Left lung (tissue), 4 donors: ENCODE measurements at regions not wholly inside any gene's neighbourhood (a gene's known extent, or its start where the extent isn't known, plus 50 kb on each side); places are given as distances from the start of the nearest gene placed in this dataset.

Source experiments
- ATAC-seq: fragments of 200-7000 bp; cut with Tn5 transposase; one replicate; pipeline ENCODE4 v1.9.1; 2020; ENCODE audit warnings: moderate library complexity
- DNase-seq, 4 donors: peaks; one replicate each; pipeline ENCODE4 v3.0.0-alpha.2; 2013 to 2020
- H3K27ac ChIP-seq, 2 donors: fragments of 200-600 bp; sonication (generic) in 1 of 2; one replicate each; pipeline versions ENCODE4 v1.5.0 to v1.8.0; 2020 to 2021
- H3K27me3 ChIP-seq, 2 donors: fragments of 200-600 bp; sonication (generic) in 1 of 2; one replicate each; pipeline versions ENCODE4 v1.5.0 to v1.8.0; 2020 to 2021
- H3K36me3 ChIP-seq, 2 donors: fragments of 200-600 bp; sonication (generic) in 1 of 2; one replicate each; pipeline versions ENCODE4 v1.5.0 to v1.8.0; 2020 to 2021
- H3K4me1 ChIP-seq, 2 donors: fragments of 200-600 bp; one replicate each; pipeline ENCODE4 v1.8.0; 2021
- H3K4me3 ChIP-seq, 2 donors: fragments of 200-600 bp; sonication (generic) in 1 of 2; one replicate each; pipeline versions ENCODE4 v1.5.0 to v1.8.0; 2020 to 2021; ENCODE audit warnings: mild to moderate bottlenecking in 1 of 2
- H3K9me3 ChIP-seq, 2 donors: fragments of 200-600 bp; sonication (generic) in 1 of 2; one replicate each; pipeline versions ENCODE4 v1.5.0 to v1.8.0; 2020 to 2021
- CTCF ChIP-seq, 2 donors: fragments of 200-600 bp; sonication (generic) in 1 of 2; IDR thresholded peaks; one replicate each; pipeline versions ENCODE4 v1.5.0 to v1.8.0; 2021; ENCODE audit warnings: antibody characterized with exemption in 2 of 2
- intact Hi-C, 2 donors: fragments of 100-400 bp; cut with DNase I; formaldehyde crosslinking; loops; one replicate each; pipeline versions ENCODE4 v1.11.2 to v1.14.2; 2022
- donor health status: DM: no; HTN: yes; CAD: no.
- donor health status: DM: no; HTN: no; CAD: no.

GRCh38 chr14:80127466-80127865 lies 83.8 kb downstream of the DIO2 start:
- intact Hi-C loops, result no loop called here
- Histone ChIP-seq H3K36me3 (no peaks in the 10 kb centered on the region), H3K27ac (no peak overlapping the region), H3K4me3 (no peak overlapping the region), H3K9me3 (peaks cover 0 to 31% of the 10 kb centered on the region in 2 donors), H3K4me1 (no peaks in the 10 kb centered on the region), H3K27me3 (no peaks in the 10 kb centered on the region)
- no peak for TF ChIP-seq CTCF (IDR thresholded peaks at IDR 0.05)
- ATAC-seq (no peak), DNase-seq (no peak)

GRCh38 chr14:80124794-80125193 lies 86.5 kb downstream of the DIO2 start:
- Histone ChIP-seq H3K4me1 (no peaks in the 10 kb centered on the region), H3K9me3 (peaks cover 0 to 41% of the 10 kb centered on the region in 2 donors), H3K27ac (no peak overlapping the region), H3K36me3 (no peaks in the 10 kb centered on the region), H3K4me3 (no peak overlapping the region), H3K27me3 (no peaks in the 10 kb centered on the region)
- intact Hi-C loops, result no loop called here
- no peak for ATAC-seq
- no peak for TF ChIP-seq CTCF (IDR thresholded peaks at IDR 0.05)
- no peak for DNase-seq

GRCh38 chr14:80117876-80118275 lies 93.4 kb downstream of the DIO2 start:
- DNase-seq (no peak), ATAC-seq (no peak)
- no peak overlapping the region for H3K4me3 ChIP-seq
- no peaks in the 10 kb centered on the region for H3K4me1 ChIP-seq
- TF ChIP-seq CTCF (IDR thresholded peaks at IDR 0.05), result no peak
- H3K27ac ChIP-seq, result no peak overlapping the region
- no peaks in the 10 kb centered on the region for H3K36me3 ChIP-seq
- peaks cover 0 to 15% of the 10 kb centered on the region in 2 donors for H3K9me3 ChIP-seq
- intact Hi-C loops, result no loop called here
- no peaks in the 10 kb centered on the region for H3K27me3 ChIP-seq

- no peak overlapping the region for H3K27ac ChIP-seq
- no peaks in the 10 kb centered on the region for H3K4me1 ChIP-seq
- TF ChIP-seq CTCF (IDR thresholded peaks at IDR 0.05), result no peak
- no peak overlapping the region for H3K4me3 ChIP-seq
- intact Hi-C loops, result no loop called here
- H3K36me3 ChIP-seq, result no peaks in the 10 kb centered on the region
- no peaks in the 10 kb centered on the region for H3K27me3 ChIP-seq
- ATAC-seq, result no peak
- H3K9me3 ChIP-seq, result no peaks in the 10 kb centered on the region
- no peak for DNase-seq
Measured at GRCh38 chr14:80116157-80116556, 95.1 kb downstream of the DIO2 start.

GRCh38 chr14:80110721-80111120 lies 100.6 kb downstream of the DIO2 start:
- Histone ChIP-seq H3K27me3 (no peaks in the 10 kb centered on the region), H3K4me1 (no peaks in the 10 kb centered on the region), H3K27ac (no peak overlapping the region), H3K36me3 (no peaks in the 10 kb centered on the region), H3K9me3 (no peaks in the 10 kb centered on the region), H3K4me3 (no peak overlapping the region)
- TF ChIP-seq CTCF (IDR thresholded peaks at IDR 0.05), result no peak
- ATAC-seq (no peak), DNase-seq (peak in 1 of 4 donors; percentile 5)
- intact Hi-C loops, result no loop called here
